ENCODE measurements at regions not wholly inside any gene's neighbourhood (a gene's known extent, or its start where the extent isn't known, plus 50 kb on each side); places are given as distances from the start of the nearest gene placed in this dataset.

GRCh38 chr15:97224191-97224641 is 736.3 kb upstream of the ARRDC4 start:
- no peak for DNase-seq
- intact Hi-C loops (cut with DNase I): no loop called here

- DNase-seq: peak in 40 of 42 donors; percentile 21 to 80 (median 49)
- intact Hi-C loops (cut with DNase I): loop anchor here (10.0 kb wide), 1 partner anchor 880 kb away; no protein-coding TSS in a partner anchor
Measured at GRCh38 chr15:97234851-97235610, 725.5 kb upstream of the ARRDC4 start.

GRCh38 chr15:97235611-97235985 is 724.9 kb upstream of the ARRDC4 start:
- intact Hi-C loops (cut with DNase I): loop anchor here (10.0 kb wide), 1 partner anchor 881 kb away; no protein-coding TSS in a partner anchor
- no peak for DNase-seq

- DNase-seq: no peak
- intact Hi-C loops (cut with DNase I): loop anchor here (10.0 kb wide), 1 partner anchor 881 kb away; no protein-coding TSS in a partner anchor
Measured at GRCh38 chr15:97236140-97236539, 724.4 kb upstream of the ARRDC4 start.

- no peak for DNase-seq
- intact Hi-C loops (cut with DNase I): loop anchor here (10.0 kb wide), 1 partner anchor 882 kb away; no protein-coding TSS in a partner anchor
Measured at GRCh38 chr15:97237160-97237559, 723.3 kb upstream of the ARRDC4 start.

- DNase-seq: no peak
- intact Hi-C loops (cut with DNase I): no loop called here
Measured at GRCh38 chr15:97248376-97248775, 712.1 kb upstream of the ARRDC4 start.

- DNase-seq: no peak
- intact Hi-C loops (cut with DNase I): no loop called here
Measured at GRCh38 chr15:97259943-97260342, 700.6 kb upstream of the ARRDC4 start.

GRCh38 chr15:97301166-97301565 is 659.3 kb upstream of the ARRDC4 start:
- DNase-seq: no peak
- intact Hi-C loops (cut with DNase I): no loop called here

- no peak for DNase-seq
- intact Hi-C loops (cut with DNase I): no loop called here
Measured at GRCh38 chr15:97316362-97316761, 644.1 kb upstream of the ARRDC4 start.

- intact Hi-C loops (cut with DNase I): no loop called here
- no peak for DNase-seq
Measured at GRCh38 chr15:97317163-97317562, 643.3 kb upstream of the ARRDC4 start.

GRCh38 chr15:97319291-97319690 is 641.2 kb upstream of the ARRDC4 start:
- DNase-seq: no peak
- intact Hi-C loops (cut with DNase I): no loop called here

GRCh38 chr15:97346221-97346620 is 614.3 kb upstream of the ARRDC4 start:
- no peak for DNase-seq
- intact Hi-C loops (cut with DNase I): no loop called here

GRCh38 chr15:97350813-97351212 is 609.7 kb upstream of the ARRDC4 start:
- no peak for DNase-seq
- intact Hi-C loops (cut with DNase I): no loop called here

- intact Hi-C loops (cut with DNase I): no loop called here
- no peak for DNase-seq
Measured at GRCh38 chr15:97383516-97383915, 577.0 kb upstream of the ARRDC4 start.

- no peak for DNase-seq
- intact Hi-C loops (cut with DNase I): no loop called here
Measured at GRCh38 chr15:97386940-97387339, 573.6 kb upstream of the ARRDC4 start.

- no peak for DNase-seq
- intact Hi-C loops (cut with DNase I): no loop called here
Measured at GRCh38 chr15:97401195-97401594, 559.3 kb upstream of the ARRDC4 start.

GRCh38 chr15:97401970-97402369 is 558.5 kb upstream of the ARRDC4 start:
- intact Hi-C loops (cut with DNase I): no loop called here
- DNase-seq: no peak

GRCh38 chr15:97406841-97407240 is 553.7 kb upstream of the ARRDC4 start:
- intact Hi-C loops (cut with DNase I): no loop called here
- no peak for DNase-seq

- DNase-seq: no peak
- intact Hi-C loops (cut with DNase I): no loop called here
Measured at GRCh38 chr15:97410897-97411575, 549.5 kb upstream of the ARRDC4 start.

GRCh38 chr15:97420130-97420529 is 540.4 kb upstream of the ARRDC4 start:
- intact Hi-C loops (cut with DNase I): no loop called here

GRCh38 chr15:97425596-97425995 is 534.9 kb upstream of the ARRDC4 start:
- intact Hi-C loops (cut with DNase I): no loop called here
- no peak for DNase-seq

More at GRCh38 chr15:97420130-97420529, 540.4 kb upstream of the ARRDC4 start:
- DNase-seq: no peak

All from head of caudate nucleus (tissue), 42 donors.